Endothelial cell of umbilical vein (primary cell): ENCODE measurements at regions not wholly inside any gene's neighbourhood (a gene's known extent, or its start where the extent isn't known, plus 50 kb on each side); places are given as distances from the start of the nearest gene placed in this dataset.

ENCODE experiments used
- BruUV-seq: library from RNA; stranded (reverse); fragments of 400-500 nt; replicated peaks from 2 replicates; lab custom pipeline; 2021; lab: Mats Ljungman, UMichigan
- CTCF ChIA-PET: fragments of 300-600, 350-600 bp; sonication (Branson Sonifier 250); formaldehyde crosslinking; loops from one replicate; lab custom pipeline; 2021; ENCODE audit warnings: antibody characterized with exemption, inconsistent platforms; lab: Charles Lee
- POLR2A ChIA-PET: fragments of 300-600, 350-600 bp; sonication (Branson Sonifier 250); formaldehyde crosslinking; loops from one replicate; lab custom pipeline; 2021; ENCODE audit warnings: antibody characterized with exemption, inconsistent platforms; lab: Charles Lee
- DNase-seq: peaks from one replicate; pipeline ENCODE4 v3.0.0-alpha.2; 2011; ENCODE audit warnings: low read depth, low spot score
- FAIRE-seq: peaks from 2 replicates; lab custom pipeline; 2011; peaks lifted over from hg19 to GRCh38; lab: Jason Lieb, UNC
- H2AFZ ChIP-seq: 2 replicates; pipeline ENCODE4 v1.6.0; 2012; ENCODE audit warnings: low read depth, low read length, control low read depth, inconsistent platforms
- H3K27ac ChIP-seq: 2 replicates; pipeline ENCODE4 v1.5.1; 2011; ENCODE audit warnings: low read depth, mild to moderate bottlenecking, control low read depth, low read length, moderate library complexity; ENCODE audit not compliant: insufficient read depth
- H3K27me3 ChIP-seq, 2 experiments: 2 replicates each; pipeline versions ENCODE4 v1.6.0 to v1.6.1; 2011; ENCODE audit warnings: low read length in 2 of 2, mixed read lengths in 1 of 2; ENCODE audit not compliant: control insufficient read depth in 2 of 2, insufficient read depth in 2 of 2
- H3K36me3 ChIP-seq, 2 experiments: 2 replicates in 1 of 2; 3 replicates in 1 of 2; pipeline ENCODE4 v1.5.1; 2011; ENCODE audit warnings: low read length in 2 of 2, mild to moderate bottlenecking in 1 of 2, moderate library complexity in 1 of 2; ENCODE audit not compliant: control insufficient read depth in 2 of 2, insufficient read depth in 2 of 2; ENCODE audit errors: extremely low read depth in 1 of 2
- H3K4me1 ChIP-seq: 3 replicates; pipeline ENCODE4 v1.5.1; 2011; ENCODE audit warnings: mild to moderate bottlenecking, low read length; ENCODE audit not compliant: control insufficient read depth, insufficient read depth; ENCODE audit errors: extremely low read depth
- H3K4me2 ChIP-seq: 2 replicates; pipeline ENCODE4 v1.6.1; 2011; ENCODE audit warnings: low read length, control low read depth, mixed read lengths; ENCODE audit not compliant: insufficient read depth
- H3K4me3 ChIP-seq, 3 experiments: fragments of 200-600 bp in 1 of 3; sonication (generic), shearing (Covaris generic) in 1 of 3; replicated peaks in 1 of 3; 2 replicates each; pipeline ENCODE4 v1.5.1; 2011 to 2016; ENCODE audit warnings: control low read depth in 3 of 3, low read length in 3 of 3, mild to moderate bottlenecking in 2 of 3, inconsistent platforms in 1 of 3, low read depth in 1 of 3, moderate library complexity in 1 of 3; ENCODE audit not compliant: insufficient read depth in 1 of 3
- H3K79me2 ChIP-seq: 2 replicates; pipeline ENCODE4 v1.6.0; 2012; ENCODE audit warnings: low read length, inconsistent platforms; ENCODE audit not compliant: control insufficient read depth, insufficient read depth
- H3K9ac ChIP-seq: replicated peaks from 2 replicates; pipeline ENCODE3; 2011; ENCODE audit warnings: low read length, control low read depth; ENCODE audit not compliant: insufficient read depth; ENCODE audit errors: extremely low read depth
- H3K9me1 ChIP-seq: replicated peaks from 3 replicates; pipeline ENCODE4 v1.6.0; 2011; ENCODE audit warnings: mild to moderate bottlenecking, low read length; ENCODE audit not compliant: control insufficient read depth, insufficient read depth; ENCODE audit errors: extremely low read depth
- H3K9me3 ChIP-seq: replicated peaks from 2 replicates; pipeline ENCODE4 v1.5.1; 2012; ENCODE audit warnings: low read length, inconsistent platforms; ENCODE audit not compliant: control insufficient read depth, insufficient read depth
- H4K20me1 ChIP-seq: replicated peaks from 2 replicates; pipeline ENCODE3; 2011; ENCODE audit warnings: mild to moderate bottlenecking, low read length; ENCODE audit not compliant: control insufficient read depth, insufficient read depth; ENCODE audit errors: extremely low read depth
- CTCF ChIP-seq, 2 donors: IDR thresholded peaks; 1 replicate in 1 of 2; 2 replicates in 1 of 2; pipeline ENCODE4 v1.5.1; 2011; ENCODE audit warnings: low read length in 2 of 2, mild to moderate bottlenecking in 2 of 2, moderate library complexity in 2 of 2, control low read depth in 1 of 2, inconsistent platforms in 1 of 2, low read depth in 1 of 2; ENCODE audit not compliant: insufficient read depth in 1 of 2; ENCODE audit errors: extremely low read depth in 1 of 2
- EZH2 ChIP-seq: IDR thresholded peaks from 2 replicates; pipeline ENCODE4 v1.6.1; 2012; ENCODE audit warnings: borderline replicate concordance, low read depth, mild to moderate bottlenecking, moderate library complexity, low read length, inconsistent platforms; ENCODE audit not compliant: severe bottlenecking
- FOS ChIP-seq: IDR thresholded peaks from 2 replicates; pipeline ENCODE4 v1.6.1; 2011; ENCODE audit warnings: mild to moderate bottlenecking, low read length, moderate library complexity, borderline replicate concordance; ENCODE audit not compliant: insufficient read depth
- GATA2 ChIP-seq: IDR thresholded peaks from 2 replicates; pipeline ENCODE4 v1.7.0; 2011; ENCODE audit warnings: low read depth, mild to moderate bottlenecking, moderate library complexity, mixed read lengths, low read length; ENCODE audit not compliant: insufficient read length, insufficient read depth
- JUN ChIP-seq: IDR thresholded peaks from 2 replicates; pipeline ENCODE4 v1.6.1; 2011; ENCODE audit warnings: borderline replicate concordance, low read depth; ENCODE audit not compliant: insufficient read length, insufficient read depth
- MAX ChIP-seq: IDR thresholded peaks from 2 replicates; pipeline ENCODE4 v1.6.1; 2011; ENCODE audit not compliant: insufficient read depth, insufficient read length
- MYC ChIP-seq: IDR thresholded peaks from one replicate; pipeline ENCODE4 v1.6.1; 2011; ENCODE audit warnings: mild to moderate bottlenecking, low read depth, low read length
- POLR2A ChIP-seq: IDR thresholded peaks from 2 replicates; pipeline ENCODE4 v1.6.1; 2012; ENCODE audit warnings: low read depth, mild to moderate bottlenecking, control low read depth, low read length
- POLR2AphosphoS5 ChIP-seq: IDR thresholded peaks from 2 replicates; pipeline ENCODE4 v1.6.1; 2012; ENCODE audit warnings: low read depth, mild to moderate bottlenecking, control low read depth, low read length, moderate library complexity; ENCODE audit not compliant: insufficient read depth
- dilution Hi-C: fragments of 300-500 bp; cut with MboI; formaldehyde crosslinking; loops from one replicate; pipeline ENCODE4 v1.15.0; 2019; ENCODE audit warnings: low sequenced_read_pairs; ENCODE audit not compliant: extremely low pct_ligation_motif_present
- intact Hi-C: fragments of 100-400 bp; cut with micrococcal nuclease; formaldehyde crosslinking; loops from one replicate; pipeline ENCODE4 v1.10.0; 2022

GRCh38 chr4:129261584-129261983 lies 165.6 kb downstream of the C4orf33 start:
- FAIRE-seq (no peak), DNase-seq (no peak)
- H3K79me2 ChIP-seq = no peaks in the 10 kb centered on the region
- no peaks in the 10 kb centered on the region for H4K20me1 ChIP-seq
- no peak overlapping the region for H3K9ac ChIP-seq
- H3K4me2 ChIP-seq = no peak overlapping the region
- no peaks in the 10 kb centered on the region for H3K9me3 ChIP-seq
- dilution Hi-C loops (no loop called here), intact Hi-C loops (no loop called here)
- no TSS peak for BruUV-seq
- no peaks in the 10 kb centered on the region for H3K36me3 ChIP-seq
- ChIA-PET POLR2A (no interaction called here), CTCF (no interaction called here)
- H3K27ac ChIP-seq = no peak overlapping the region
- no peaks in the 10 kb centered on the region for H3K9me1 ChIP-seq
- no peak overlapping the region for H3K4me3 ChIP-seq
- H3K4me1 ChIP-seq = no peaks in the 10 kb centered on the region
- H2AFZ ChIP-seq = no peak overlapping the region
- TF ChIP-seq EZH2 (no peak), CTCF (IDR thresholded peaks at IDR 0.05; ENCODE audit: extremely low read depth in 1 of 2, insufficient read depth in 1 of 2, low read depth in 1 of 2, low read length in 2 of 2) (no peak), POLR2AphosphoS5 (no peak), MAX (no peak), GATA2 (no peak), MYC (no peak), JUN (no peak), POLR2A (no peak), FOS (no peak)
- no peaks in the 10 kb centered on the region for H3K27me3 ChIP-seq
